Stimulated activated CD8-positive, alpha-beta memory T cell treated with anti-CD3 and anti-CD28 coated beads, Interleukin-4, amount 100 ng/mL, for 24 hours (primary cell): ENCODE measurements at regions not wholly inside any gene's neighbourhood (a gene's known extent, or its start where the extent isn't known, plus 50 kb on each side); places are given as distances from the start of the nearest gene placed in this dataset.
"Not testable (repeated sequence)": the region's sequence is repeated elsewhere in the genome, so short reads cannot be mapped to it uniquely, and the experiment has no call there.

ENCODE experiments used
- DNase-seq: peaks from one replicate; pipeline ENCODE4 v3.0.0-alpha.2; 2020; ENCODE audit warnings: low read depth

- DNase-seq, result no peak
Observed at GRCh38 chr11:45384711-45385241, 98.6 kb upstream of the SYT13 start.

GRCh38 chr11:45384016-45384415 lies 97.9 kb upstream of the SYT13 start:
- no peak for DNase-seq

GRCh38 chr11:45383224-45383623 lies 97.1 kb upstream of the SYT13 start:
- DNase-seq, result no peak

DNA sequence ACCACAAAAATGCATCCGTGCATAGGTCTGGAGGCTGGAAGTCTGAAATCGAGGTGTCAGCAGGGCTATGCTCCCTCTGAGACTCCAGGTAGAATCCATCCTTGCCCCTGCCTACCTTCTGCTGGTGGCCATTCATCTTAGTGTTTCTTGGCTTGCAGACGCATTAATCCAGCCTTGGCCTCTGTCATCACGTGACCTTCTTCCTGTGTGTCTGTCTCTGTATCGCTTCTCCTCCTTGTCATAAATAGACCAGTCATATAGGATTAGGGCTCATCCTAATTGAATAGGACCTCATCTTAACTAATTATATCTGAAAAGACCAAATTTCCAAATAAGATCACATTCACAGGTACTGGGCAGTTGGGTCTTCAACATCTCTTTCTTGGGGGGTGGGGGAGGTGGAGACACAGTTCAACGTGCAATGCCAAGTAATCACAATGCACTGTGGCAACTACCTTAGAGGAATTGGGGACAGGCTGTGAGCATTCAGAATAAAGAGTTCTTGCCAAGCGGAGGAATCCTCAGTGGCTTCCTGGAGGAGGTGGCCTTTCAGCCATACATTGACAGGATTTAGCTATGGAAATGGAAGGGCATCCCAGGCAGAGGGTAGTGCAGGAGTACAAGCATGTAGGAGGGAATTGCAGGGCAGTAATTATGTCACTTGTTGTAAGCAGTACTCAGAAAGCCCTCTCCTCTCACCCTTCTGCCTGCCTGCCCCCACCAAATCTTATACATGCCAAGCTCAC lies 96.2 kb upstream of the SYT13 start:
- no peak for DNase-seq

DNA sequence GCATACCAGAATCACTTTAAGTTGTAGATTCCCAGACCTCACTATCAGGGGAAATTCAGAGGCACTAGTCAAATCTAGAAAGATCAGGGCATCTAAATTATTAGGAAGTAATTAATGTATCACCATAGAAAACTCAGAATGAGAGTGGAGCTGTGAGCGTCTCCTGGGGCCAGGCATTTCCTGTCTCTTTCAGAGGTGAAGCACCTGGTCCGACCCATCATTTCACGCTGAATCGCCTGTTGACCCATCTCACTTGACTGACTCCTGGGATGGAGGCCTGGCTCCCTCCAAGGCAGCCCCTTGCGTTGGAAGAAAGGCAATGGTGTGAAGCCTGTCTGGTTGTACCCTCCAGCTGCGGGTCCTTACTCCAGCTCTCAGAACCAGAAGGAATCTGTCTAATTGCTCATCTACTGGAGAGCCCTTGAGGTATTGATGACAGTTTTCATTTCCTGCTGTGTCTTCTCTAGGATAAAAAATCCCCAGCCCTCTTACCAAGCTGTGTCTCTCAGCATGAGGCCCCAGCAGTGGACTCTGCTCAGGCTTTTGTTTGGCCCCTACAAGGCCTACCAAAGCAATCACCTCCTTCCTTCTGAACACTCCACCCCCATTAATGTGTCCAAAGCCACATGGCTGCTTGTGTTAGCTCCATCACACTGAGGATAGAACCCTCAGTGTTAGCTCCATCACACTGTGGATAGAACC lies 93.2 kb upstream of the SYT13 start:
- no peak for DNase-seq

DNA sequence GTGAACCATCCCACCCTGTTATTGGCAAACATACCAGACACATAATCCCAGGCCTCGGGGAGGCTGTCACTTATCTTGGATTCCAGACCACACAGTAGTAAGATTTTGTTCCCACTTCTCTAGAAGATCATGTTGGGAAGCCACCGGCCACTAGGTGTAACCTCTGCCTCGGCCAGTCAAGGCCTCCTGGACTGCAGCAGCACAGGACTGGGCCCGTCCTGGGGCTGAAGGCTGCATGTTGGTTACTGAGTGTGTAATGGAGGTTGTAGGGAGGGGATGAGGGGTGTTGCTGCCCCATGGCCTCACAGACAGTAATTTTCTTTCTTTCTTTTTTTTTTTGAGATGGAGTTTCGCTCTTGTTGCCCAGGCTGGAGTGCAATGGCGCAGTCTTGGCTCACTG lies 92.4 kb upstream of the SYT13 start:
- no peak for DNase-seq

- DNase-seq, result no peak
Observed at GRCh38 chr11:45374653-45375059, 88.5 kb upstream of the SYT13 start.

GRCh38 chr11:45374130-45374529 lies 88.0 kb upstream of the SYT13 start:
- no peak for DNase-seq

GRCh38 chr11:45373506-45374035 lies 87.4 kb upstream of the SYT13 start:
- DNase-seq, result no peak

- DNase-seq, result not testable (repeated sequence)
Observed at GRCh38 chr11:45372414-45372813, 86.3 kb upstream of the SYT13 start.

DNA sequence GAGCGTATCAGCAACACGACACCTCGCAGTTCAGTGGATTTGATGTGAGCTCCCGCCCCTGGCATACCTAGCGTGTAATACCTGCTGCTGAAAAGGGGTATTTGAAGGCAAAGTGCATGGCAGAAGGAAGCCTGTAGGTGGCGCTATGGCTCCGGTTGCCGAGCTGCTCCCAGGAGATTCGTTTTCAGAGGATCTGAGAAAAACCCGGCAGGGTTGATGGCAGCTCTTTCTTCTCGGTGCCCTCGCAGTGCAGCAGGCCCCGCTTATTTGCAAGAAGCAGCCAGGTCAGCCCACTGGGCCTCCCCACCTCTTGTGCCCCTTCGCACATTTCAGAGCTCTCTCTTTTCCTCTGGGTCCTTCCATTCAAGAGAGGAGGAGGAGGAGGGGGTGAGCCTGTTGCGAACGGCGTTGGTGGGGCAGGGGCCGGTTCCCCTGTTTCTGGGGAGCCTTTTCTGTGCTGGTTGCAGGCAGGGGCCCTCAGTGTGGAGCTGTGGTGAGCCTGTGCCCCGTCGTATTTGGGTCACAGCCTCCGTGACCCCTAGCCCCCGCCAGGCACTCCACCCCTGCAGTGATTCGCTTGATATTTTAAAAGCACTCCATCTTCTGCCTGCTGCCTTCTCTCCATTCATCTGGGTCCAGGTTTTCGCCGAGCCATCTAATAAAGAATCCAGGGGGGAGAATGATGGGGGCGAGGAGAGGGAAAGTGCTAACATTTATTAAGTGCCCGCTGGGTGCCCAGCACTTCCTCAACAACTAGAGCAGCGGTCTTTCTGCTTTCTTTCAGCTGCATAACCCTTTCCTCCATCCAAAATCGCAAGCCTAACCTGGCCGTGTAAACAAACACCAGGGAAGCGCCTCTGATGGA lies 85.3 kb upstream of the SYT13 start:
- peak; percentile 40 for DNase-seq

GRCh38 chr11:45369313-45369712 lies 83.2 kb upstream of the SYT13 start:
- no peak for DNase-seq

DNA sequence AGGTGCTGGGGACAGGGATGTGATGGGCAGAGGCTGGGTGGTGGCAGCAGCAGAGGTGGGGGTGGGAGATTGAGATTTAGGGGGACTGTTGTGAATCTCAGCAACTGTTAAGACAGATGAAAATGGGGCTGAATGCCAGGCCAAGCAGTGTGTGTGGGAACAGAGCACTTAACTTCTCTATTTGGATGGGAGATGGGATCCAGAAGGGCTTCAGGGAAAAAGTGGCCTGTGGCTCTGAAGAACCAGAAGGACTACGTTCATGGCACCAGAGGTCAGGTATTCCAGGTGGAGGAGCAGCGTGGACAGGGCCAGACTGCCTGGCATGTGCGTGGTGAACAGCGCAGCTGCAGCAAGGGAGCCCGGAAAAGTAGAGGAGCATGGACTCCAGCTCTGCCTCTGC lies 82.6 kb upstream of the SYT13 start:
- DNase-seq, result no peak

- DNase-seq, result no peak
Observed at GRCh38 chr11:45366619-45367190, 80.6 kb upstream of the SYT13 start.

DNA sequence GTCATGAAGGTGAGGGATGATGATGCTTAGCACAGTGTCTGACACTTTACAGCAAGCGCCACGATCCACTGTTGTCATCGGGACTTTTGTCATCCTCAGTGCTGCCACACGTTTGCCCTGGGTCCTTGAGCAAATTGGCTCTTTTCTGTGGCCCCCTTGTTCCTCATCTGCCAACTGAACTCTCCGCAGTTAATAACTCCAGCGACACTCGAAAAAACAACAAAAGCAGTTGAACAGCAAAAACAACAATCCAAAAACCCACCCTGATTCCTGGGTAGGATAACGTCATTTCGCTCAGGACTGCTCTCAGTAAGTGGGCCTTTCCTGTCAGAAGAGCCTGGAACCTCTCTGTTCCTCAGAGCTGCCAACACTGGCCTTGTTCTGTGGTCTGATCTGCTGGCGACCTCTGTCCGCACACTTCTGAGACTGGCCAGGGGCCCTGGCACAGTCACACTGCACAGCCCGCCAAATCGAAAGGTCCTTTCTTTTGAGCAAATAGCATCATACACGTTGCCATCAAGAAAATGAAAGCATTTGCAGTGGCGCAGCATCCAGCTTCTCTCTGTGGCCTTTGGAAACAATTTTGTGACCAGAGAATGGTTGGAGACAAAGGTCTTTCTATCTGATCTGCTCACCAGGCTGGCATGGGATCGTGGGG lies 79.9 kb upstream of the SYT13 start:
- DNase-seq, result no peak

GRCh38 chr11:45362636-45363035 lies 76.5 kb upstream of the SYT13 start:
- DNase-seq, result no peak

DNA sequence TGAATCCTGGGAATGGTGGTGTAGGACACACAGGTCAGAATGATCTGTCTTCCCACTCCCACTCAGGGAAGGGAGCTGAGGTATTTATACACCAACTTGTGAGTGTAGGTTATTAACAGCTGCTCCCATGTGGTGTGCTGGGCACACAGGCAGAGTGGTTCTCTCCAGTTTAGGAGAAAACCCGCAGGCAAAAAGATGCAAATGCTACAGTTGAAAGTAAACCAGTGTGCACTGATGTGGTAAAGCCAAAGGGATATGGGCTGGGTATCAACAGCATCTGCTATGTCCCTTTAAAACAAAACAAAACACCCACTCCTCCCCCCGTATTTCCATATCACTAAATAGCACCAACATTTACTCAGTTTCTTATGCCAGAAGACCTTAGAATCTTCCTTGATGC lies 75.4 kb upstream of the SYT13 start:
- no peak for DNase-seq

- no peak for DNase-seq
Observed at GRCh38 chr11:45355706-45356041, 69.5 kb upstream of the SYT13 start.

- peak; percentile 78 for DNase-seq
Observed at GRCh38 chr11:45354976-45355705, 69.0 kb upstream of the SYT13 start.

- no peak for DNase-seq
Observed at GRCh38 chr11:45348729-45349128, 62.6 kb upstream of the SYT13 start.
